OCI-LY3 (cell line): ENCODE measurements at regions not wholly inside any gene's neighbourhood (a gene's known extent, or its start where the extent isn't known, plus 50 kb on each side); places are given as distances from the start of the nearest gene placed in this dataset.
"Not testable (repeated sequence)": the region's sequence is repeated elsewhere in the genome, so short reads cannot be mapped to it uniquely, and the experiment has no call there.

Source experiments
- H2AFZ ChIP-seq: fragments of 200-600, 300-600 bp; shearing (Covaris generic); 2 replicates; pipeline ENCODE4 v1.6.0; 2014; ENCODE audit warnings: antibody characterized with exemption, low read depth, low read length
- H3K27ac ChIP-seq: fragments of 200-600, 300-600 bp; sonication (generic); 2 replicates; pipeline ENCODE4 v1.5.1; 2014; ENCODE audit warnings: mild to moderate bottlenecking, low read length, moderate library complexity, mixed read lengths
- H3K27me3 ChIP-seq: fragments of 200-600, 300-600 bp; sonication (generic); 2 replicates; pipeline ENCODE4 v1.6.1; 2014; ENCODE audit warnings: low read depth, low read length, mixed read lengths
- H3K36me3 ChIP-seq: fragments of 200-600, 300-600 bp; sonication (generic); replicated peaks from 2 replicates; pipeline ENCODE3; 2014; ENCODE audit warnings: low read depth, low read length, mixed read lengths
- H3K4me1 ChIP-seq: fragments of 300-600, 200-600 bp; sonication (generic); 2 replicates; pipeline ENCODE4 v1.6.1; 2014; ENCODE audit warnings: low read length, mixed read lengths
- H3K4me2 ChIP-seq: fragments of 200-600, 300-600 bp; sonication (generic); 2 replicates; pipeline ENCODE4 v1.6.1; 2014; ENCODE audit warnings: low read length, mixed read lengths
- H3K4me3 ChIP-seq: fragments of 300-600, 200-600 bp; sonication (generic); 2 replicates; pipeline ENCODE4 v1.5.1; 2014; ENCODE audit warnings: antibody characterized with exemption, mild to moderate bottlenecking, low read length, moderate library complexity
- H3K79me2 ChIP-seq: fragments of 300-600, 200-600 bp; shearing (Covaris generic); 2 replicates; pipeline ENCODE4 v1.6.1; 2014; ENCODE audit warnings: mild to moderate bottlenecking, low read length, mixed read lengths
- H3K9ac ChIP-seq: fragments of 300-600, 200-600 bp; shearing (Covaris generic); 2 replicates; pipeline ENCODE4 v1.6.0; 2014; ENCODE audit warnings: mild to moderate bottlenecking, low read length, moderate library complexity
- H3K9me3 ChIP-seq: fragments of 200-600, 300-600 bp; shearing (Covaris generic); 2 replicates; pipeline ENCODE4 v1.6.1; 2014; ENCODE audit warnings: low read length, mixed read lengths; ENCODE audit not compliant: insufficient read depth
- H4K20me1 ChIP-seq: fragments of 200-600, 300-600 bp; sonication (generic); 2 replicates; pipeline ENCODE4 v1.6.1; 2016; ENCODE audit warnings: low read length, mixed read lengths; ENCODE audit not compliant: insufficient read depth
- EZH2phosphoT487 ChIP-seq: fragments of 200-600 bp; shearing (Covaris generic); IDR thresholded peaks from 2 replicates; pipeline ENCODE4 v1.6.1; 2018; ENCODE audit warnings: antibody characterized with exemption, mixed run types, low read depth
- TF ChIP-seq, protein P1 (sequence below): fragments of 200-600, 300-600 bp; sonication (generic); IDR thresholded peaks from 2 replicates; pipeline ENCODE4 v1.5.1; 2014; ENCODE audit warnings: antibody characterized with exemption, low read length, low read depth

DNA sequence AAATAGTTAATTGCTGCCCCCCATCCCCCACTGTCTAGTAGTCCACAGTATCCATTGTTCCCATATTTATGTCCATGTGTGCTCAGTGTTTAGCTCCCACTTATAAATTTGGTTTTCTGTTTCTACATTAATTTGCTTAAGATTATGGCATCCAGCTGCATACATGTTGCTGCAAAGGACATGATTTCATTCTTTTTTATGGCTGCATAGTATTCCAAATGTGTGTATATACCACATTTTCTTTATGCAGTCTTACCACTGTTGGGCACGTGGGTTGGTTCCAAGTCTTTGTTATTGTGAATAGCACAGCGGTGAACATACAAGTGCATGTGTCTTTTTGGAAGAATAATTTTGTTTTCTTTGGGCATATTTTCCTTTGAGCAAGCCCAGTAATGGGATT is 113.0 kb upstream of the LNX1 start:
- Histone ChIP-seq H3K4me3 (no peak overlapping the region), H3K9ac (no peak overlapping the region), H3K79me2 (no peaks in the 10 kb centered on the region), H3K27me3 (no peaks in the 10 kb centered on the region), H3K4me1 (peaks cover 45% of the 10 kb centered on the region), H2AFZ (no peak overlapping the region), H4K20me1 (no peaks in the 10 kb centered on the region), H3K27ac (no peak overlapping the region), H3K36me3 (no peaks in the 10 kb centered on the region), H3K9me3 (no peaks in the 10 kb centered on the region), H3K4me2 (peak overlapping the region; percentile 55)
- TF ChIP-seq EZH2phosphoT487, result no peak
- TF ChIP-seq, protein P1, sequence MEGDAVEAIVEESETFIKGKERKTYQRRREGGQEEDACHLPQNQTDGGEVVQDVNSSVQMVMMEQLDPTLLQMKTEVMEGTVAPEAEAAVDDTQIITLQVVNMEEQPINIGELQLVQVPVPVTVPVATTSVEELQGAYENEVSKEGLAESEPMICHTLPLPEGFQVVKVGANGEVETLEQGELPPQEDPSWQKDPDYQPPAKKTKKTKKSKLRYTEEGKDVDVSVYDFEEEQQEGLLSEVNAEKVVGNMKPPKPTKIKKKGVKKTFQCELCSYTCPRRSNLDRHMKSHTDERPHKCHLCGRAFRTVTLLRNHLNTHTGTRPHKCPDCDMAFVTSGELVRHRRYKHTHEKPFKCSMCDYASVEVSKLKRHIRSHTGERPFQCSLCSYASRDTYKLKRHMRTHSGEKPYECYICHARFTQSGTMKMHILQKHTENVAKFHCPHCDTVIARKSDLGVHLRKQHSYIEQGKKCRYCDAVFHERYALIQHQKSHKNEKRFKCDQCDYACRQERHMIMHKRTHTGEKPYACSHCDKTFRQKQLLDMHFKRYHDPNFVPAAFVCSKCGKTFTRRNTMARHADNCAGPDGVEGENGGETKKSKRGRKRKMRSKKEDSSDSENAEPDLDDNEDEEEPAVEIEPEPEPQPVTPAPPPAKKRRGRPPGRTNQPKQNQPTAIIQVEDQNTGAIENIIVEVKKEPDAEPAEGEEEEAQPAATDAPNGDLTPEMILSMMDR, result no peak

GRCh38 chr4:53703267-53703655 is 112.0 kb upstream of the LNX1 start:
- Histone ChIP-seq H2AFZ (peak overlapping the region; percentile 85; the same call in 1 of the 2 replicates), H3K4me2 (peak overlapping the region; percentile 78), H3K4me3 (peak overlapping the region; percentile 72)

GRCh38 chr4:53702334-53703266 is 111.3 kb upstream of the LNX1 start:
- Histone ChIP-seq H3K4me2 (peak overlapping the region; percentile 78), H3K9ac (peak overlapping the region; percentile 44), H4K20me1 (no peaks in the 10 kb centered on the region), H3K79me2 (no peaks in the 10 kb centered on the region), H2AFZ (peak overlapping the region; percentile 85), H3K9me3 (no peaks in the 10 kb centered on the region), H3K27me3 (no peaks in the 10 kb centered on the region), H3K27ac (peak overlapping the region; percentile 16; the same call in 1 of the 2 replicates), H3K4me1 (peaks cover 45% of the 10 kb centered on the region), H3K36me3 (no peaks in the 10 kb centered on the region), H3K4me3 (peak overlapping the region; percentile 72)
- TF ChIP-seq, protein P1, result peak; percentile 31
- TF ChIP-seq EZH2phosphoT487, result no peak

More at GRCh38 chr4:53703267-53703655, 112.0 kb upstream of the LNX1 start:
- Histone ChIP-seq H3K27me3 (no peaks in the 10 kb centered on the region), H3K9me3 (no peaks in the 10 kb centered on the region), H4K20me1 (no peaks in the 10 kb centered on the region), H3K79me2 (no peaks in the 10 kb centered on the region), H3K9ac (peak overlapping the region; percentile 44; the same call in 1 of the 2 replicates), H3K36me3 (no peaks in the 10 kb centered on the region), H3K4me1 (peaks cover 45% of the 10 kb centered on the region), H3K27ac (no peak overlapping the region)
- TF ChIP-seq EZH2phosphoT487, result no peak

GRCh38 chr4:53701260-53701659 is 110.0 kb upstream of the LNX1 start:
- not testable (repeated sequence) for H3K9me3 ChIP-seq, H3K9ac ChIP-seq, H3K36me3 ChIP-seq, H3K4me3 ChIP-seq, H3K4me2 ChIP-seq, H3K27ac ChIP-seq, H3K79me2 ChIP-seq, H4K20me1 ChIP-seq, H3K27me3 ChIP-seq, H2AFZ ChIP-seq
- peaks cover 40% of the 10 kb centered on the region for H3K4me1 ChIP-seq

DNA sequence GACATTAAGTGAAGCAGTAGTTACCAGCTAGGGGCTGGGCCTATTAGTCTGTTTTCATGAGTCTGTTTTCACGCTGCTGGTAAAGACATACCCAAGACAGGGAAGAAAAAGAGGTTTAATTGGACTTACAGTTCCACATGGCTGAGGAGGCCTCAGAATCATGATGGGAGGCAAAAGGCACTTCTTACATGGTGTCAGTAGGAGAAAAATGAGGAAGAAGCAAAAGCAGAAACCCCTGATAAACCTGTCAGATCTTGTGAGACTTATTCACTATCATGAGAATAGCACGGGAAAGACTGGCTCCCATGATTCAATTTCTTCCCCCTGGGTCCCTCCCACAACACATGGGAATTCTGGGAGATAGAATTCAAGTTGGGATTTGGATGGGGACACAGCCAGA is 108.0 kb upstream of the LNX1 start:
- not testable (repeated sequence) for H4K20me1 ChIP-seq, H2AFZ ChIP-seq, H3K27me3 ChIP-seq, H3K9me3 ChIP-seq, H3K79me2 ChIP-seq, H3K4me2 ChIP-seq, H3K9ac ChIP-seq, H3K36me3 ChIP-seq, H3K4me3 ChIP-seq, H3K27ac ChIP-seq
- H3K4me1 ChIP-seq, result peaks cover 32% of the 10 kb centered on the region
